Left ventricle myocardium inferior (tissue), 1 donor: ENCODE measurements at regions not wholly inside any gene's neighbourhood (a gene's known extent, or its start where the extent isn't known, plus 50 kb on each side); places are given as distances from the start of the nearest gene placed in this dataset.

Source experiments
- DNase-seq: peaks from one replicate; pipeline ENCODE4 v3.0.0-alpha.2; 2020
- H3K27ac ChIP-seq: fragments of 200-600 bp; replicated peaks from 2 replicates; pipeline ENCODE4 v1.8.0; 2021
- H3K27me3 ChIP-seq: fragments of 200-600 bp; 2 replicates; pipeline ENCODE4 v1.8.0; 2021; ENCODE audit warnings: low read depth
- H3K36me3 ChIP-seq: fragments of 200-600 bp; 2 replicates; pipeline ENCODE4 v1.8.0; 2021
- H3K4me1 ChIP-seq: fragments of 200-600 bp; 2 replicates; pipeline ENCODE4 v1.8.0; 2021
- H3K4me3 ChIP-seq: fragments of 200-600 bp; 2 replicates; pipeline ENCODE4 v1.8.0; 2021; ENCODE audit warnings: mild to moderate bottlenecking, moderate library complexity
- H3K9me3 ChIP-seq: fragments of 200-600 bp; replicated peaks from 2 replicates; pipeline ENCODE4 v1.8.0; 2021
- CTCF ChIP-seq: fragments of 200-600 bp; IDR thresholded peaks from 2 replicates; pipeline ENCODE4 v1.8.0; 2021; ENCODE audit warnings: antibody characterized with exemption, mild to moderate bottlenecking, borderline replicate concordance
- intact Hi-C: fragments of 100-400 bp; cut with micrococcal nuclease; formaldehyde crosslinking; loops from one replicate; pipeline ENCODE4 v1.11.0; 2022
- donor health status: DM: no; HTN: yes; CAD: no; lungs with severe emphysema.

- peak; percentile 12 for DNase-seq
- Histone ChIP-seq H3K4me1 (peaks cover 14% of the 10 kb centered on the region), H3K9me3 (no peaks in the 10 kb centered on the region), H3K27me3 (no peaks in the 10 kb centered on the region), H3K27ac (no peak overlapping the region), H3K4me3 (no peak overlapping the region), H3K36me3 (no peaks in the 10 kb centered on the region)
- intact Hi-C loops: no loop called here
- no peak for TF ChIP-seq CTCF
Measured at GRCh38 chr6:43937236-43938177, 167.5 kb downstream of the VEGFA start.

GRCh38 chr6:43936476-43936875, 166.5 kb downstream of the VEGFA start:
- DNase-seq: peak; percentile 8
- no peaks in the 10 kb centered on the region for H3K36me3 ChIP-seq
- no peak for TF ChIP-seq CTCF
- peaks cover 14% of the 10 kb centered on the region for H3K4me1 ChIP-seq
- H3K4me3 ChIP-seq: no peak overlapping the region
- no peaks in the 10 kb centered on the region for H3K27me3 ChIP-seq
- no peaks in the 10 kb centered on the region for H3K9me3 ChIP-seq
- H3K27ac ChIP-seq: no peak overlapping the region
- intact Hi-C loops: no loop called here

- Histone ChIP-seq H3K27ac (no peak overlapping the region), H3K4me1 (peaks cover 14% of the 10 kb centered on the region), H3K36me3 (no peaks in the 10 kb centered on the region), H3K4me3 (no peak overlapping the region), H3K27me3 (no peaks in the 10 kb centered on the region), H3K9me3 (no peaks in the 10 kb centered on the region)
- intact Hi-C loops: no loop called here
- DNase-seq: peak; percentile 2
- no peak for TF ChIP-seq CTCF
Measured at GRCh38 chr6:43935921-43936439, 166.0 kb downstream of the VEGFA start.

- no peaks in the 10 kb centered on the region for H3K27me3 ChIP-seq
- no peak for DNase-seq
- H3K27ac ChIP-seq: no peak overlapping the region
- H3K4me3 ChIP-seq: no peak overlapping the region
- intact Hi-C loops: no loop called here
- H3K9me3 ChIP-seq: no peaks in the 10 kb centered on the region
- no peaks in the 10 kb centered on the region for H3K36me3 ChIP-seq
- no peak for TF ChIP-seq CTCF
- H3K4me1 ChIP-seq: peaks cover 14% of the 10 kb centered on the region
Measured at GRCh38 chr6:43934803-43935602, 165.0 kb downstream of the VEGFA start.

GRCh38 chr6:43934183-43934802, 164.3 kb downstream of the VEGFA start:
- H3K27ac ChIP-seq: no peak overlapping the region
- peaks cover 14% of the 10 kb centered on the region for H3K4me1 ChIP-seq
- no peak for DNase-seq
- no peak overlapping the region for H3K4me3 ChIP-seq
- no peaks in the 10 kb centered on the region for H3K27me3 ChIP-seq
- H3K36me3 ChIP-seq: no peaks in the 10 kb centered on the region
- H3K9me3 ChIP-seq: no peaks in the 10 kb centered on the region
- intact Hi-C loops: no loop called here
- no peak for TF ChIP-seq CTCF
